Heart left ventricle (tissue), 16 donors: ENCODE measurements at regions not wholly inside any gene's neighbourhood (a gene's known extent, or its start where the extent isn't known, plus 50 kb on each side); places are given as distances from the start of the nearest gene placed in this dataset.
A peak's percentile ranks its signal among the peaks of the same experiment; 100 is the strongest.

Experiments
- ATAC-seq, 4 donors: fragments of 200-7000 bp; cut with Tn5 transposase; one replicate each; pipeline ENCODE4 v1.9.1; 2020 to 2022; ENCODE audit warnings: moderate library complexity in 4 of 4, mild to moderate bottlenecking in 3 of 4, moderate number of reproducible peaks in 1 of 4
- DNase-seq, 5 donors: peaks; one replicate each; pipeline ENCODE4 v3.0.0-alpha.2; 2020
- H3K27ac ChIP-seq, 12 donors: fragments of 200-600 bp; sonication (generic) in 4 of 12; one replicate each; pipeline versions ENCODE4 v1.5.0 to v1.8.0; 2016 to 2022; ENCODE audit warnings: mild to moderate bottlenecking in 2 of 12
- H3K27me3 ChIP-seq, 9 donors: fragments of 200-600 bp; sonication (generic) in 2 of 9; one replicate each; pipeline versions ENCODE4 v1.5.1 to v1.8.0; 2016 to 2022; ENCODE audit warnings: mild to moderate bottlenecking in 3 of 9
- H3K36me3 ChIP-seq, 9 donors: fragments of 200-600 bp; sonication (generic) in 2 of 9; one replicate each; pipeline versions ENCODE4 v1.5.0 to v1.8.0; 2018 to 2022; ENCODE audit warnings: mild to moderate bottlenecking in 2 of 9
- H3K4me1 ChIP-seq, 12 donors: fragments of 200-600 bp; sonication (generic) in 4 of 12; one replicate each; pipeline versions ENCODE4 v1.5.0 to v1.8.0; 2016 to 2022; ENCODE audit warnings: mild to moderate bottlenecking in 3 of 12
- H3K4me3 ChIP-seq, 12 donors: fragments of 200-600 bp; sonication (generic) in 4 of 12; one replicate each; pipeline versions ENCODE4 v1.5.0 to v1.8.0; 2017 to 2022; ENCODE audit warnings: mild to moderate bottlenecking in 9 of 12, moderate library complexity in 4 of 12
- H3K9me3 ChIP-seq, 12 donors: fragments of 200-600 bp; sonication (generic) in 4 of 12; one replicate each; pipeline versions ENCODE4 v1.5.0 to v1.8.0; 2016 to 2022; ENCODE audit warnings: mild to moderate bottlenecking in 1 of 12
- CTCF ChIP-seq, 12 donors: fragments of 200-600 bp; sonication (generic) in 4 of 12; IDR thresholded peaks; one replicate each; pipeline versions ENCODE4 v1.5.0 to v1.8.0; 2018 to 2022; ENCODE audit warnings: antibody characterized with exemption in 12 of 12, mild to moderate bottlenecking in 5 of 12
- POLR2A ChIP-seq, 2 donors: fragments of 450-650 bp; IDR thresholded peaks; one replicate each; pipeline ENCODE4 v1.6.1; 2017; ENCODE audit warnings: antibody characterized with exemption in 2 of 2, mild to moderate bottlenecking in 2 of 2, moderate library complexity in 2 of 2
- WGBS, 4 donors: extraction: QIAGEN DNeasy Blood & Tissue Kit in 2 of 4; methylation state at CpG; one replicate each; pipeline versions ENCODE4 v1.1.5 to v1.1.7; 2013 to 2018; 5-methylcytosine and 5-hydroxymethylcytosine counted together
- intact Hi-C, 10 donors: fragments of 100-400 bp; cut with DNase I; formaldehyde crosslinking; loops; one replicate each; pipeline versions ENCODE4 v1.11.1 to v1.14.2; 2022
- donor health status: ischemic (EF 13 %, LVEDD 7.1; RV severe dilation, severe dysfunction).
- donor health status: healthy with polysubstance abuse.
- donor health status: DM: no; HTN: yes; CAD: no.
- donor health status: DM: no; HTN: no; CAD: no.
- donor health status: ischemic (EF 25% LVEDD 6.9; RV normal size, moderate dysfunction).
- donor health status: ischemic (EF 25% LVEDD 5.7; RV mildly dilated, moderate dysfunction).
- donor health status: healthy.
- donor health status: DM: yes; HTN: yes; CAD: no.
- donor health status: ischemic (EF 35%, LVEDD 5.7; RV mildly dilated, moderate dysfunction).
- donor health status: nonischemic (EF 11% LVEDD 7.7; RV severe dilation, severe dysfunction).
- donor health status: DM: yes; HTN: yes; CAD: no.
- donor health status: PGD.
- donor health status: ischemic (EF 29% LVEDD 5.4; RV normal size, mild dysfunction).
- donor health status: nonischemic (EF 23%, LVEDD 6.1; RV moderate dilation, normal function).

GRCh38 chr2:9144046-9144445 is 62.6 kb upstream of the ASAP2 start:
- no peak for ATAC-seq
- Histone ChIP-seq H3K27me3 (peaks cover 0 to 4% (median 0%) of the 10 kb centered on the region in 9 donors), H3K27ac (no peak overlapping the region)

GRCh38 chr2:9143264-9143815 is 63.3 kb upstream of the ASAP2 start:
- 67 to 81% (median 75%) methylated on average over 10 to 11 of the region's 11 CpGs for WGBS, 4 donors
- peak overlapping the region in 9 of 12 donors; percentile 14 to 46 (median 30) for H3K4me3 ChIP-seq
- H3K27ac ChIP-seq: peak overlapping the region in 10 of 12 donors; percentile 10 to 74 (median 59)
- TF ChIP-seq CTCF (IDR thresholded peaks at IDR 0.05) (no peak), POLR2A (IDR thresholded peaks at IDR 0.05) (no peak)
- no peaks in the 10 kb centered on the region for H3K9me3 ChIP-seq
- H3K27me3 ChIP-seq: peaks cover 0 to 4% (median 0%) of the 10 kb centered on the region in 9 donors
- peaks cover 0 to 17% (median 10%) of the 10 kb centered on the region in 12 donors for H3K4me1 ChIP-seq
- intact Hi-C loops: loop anchor here in 9 of 10 donors (1.0 to 10.0 kb wide), 14 partner anchors 49 to 329 kb away; partner anchors contain the start of genes ASAP2 (in 3 of the 9), CPSF3 (in 3 of the 9), ITGB1BP1 (in 3 of the 9) and IAH1 (in 1 of the 9)
- DNase-seq (no peak), ATAC-seq (peak in 1 of 4 donors; percentile 1)
- H3K36me3 ChIP-seq: no peaks in the 10 kb centered on the region

More at GRCh38 chr2:9144046-9144445, 62.6 kb upstream of the ASAP2 start:
- no peak for DNase-seq
- Histone ChIP-seq H3K4me3 (no peak overlapping the region), H3K36me3 (no peaks in the 10 kb centered on the region), H3K9me3 (no peaks in the 10 kb centered on the region), H3K4me1 (peaks cover 0 to 17% (median 10%) of the 10 kb centered on the region in 12 donors)
- intact Hi-C loops: loop anchor here in 8 of 10 donors (5.0 to 10.0 kb wide), 9 partner anchors 48 to 328 kb away; partner anchors contain the start of genes ASAP2 (in 3 of the 8), CPSF3 (in 2 of the 8), ITGB1BP1 (in 2 of the 8) and IAH1 (in 1 of the 8)
- 92 to 100% (median 95%) methylated on average over 1 of the region's 1 CpG for WGBS, 4 donors
- no peak for TF ChIP-seq CTCF (IDR thresholded peaks at IDR 0.05)
- no peak for TF ChIP-seq POLR2A (IDR thresholded peaks at IDR 0.05)

- peak; percentile 74 to 93 (median 90) for ATAC-seq
- peak; percentile 85 to 94 (median 88) for DNase-seq
- no peaks in the 10 kb centered on the region for H3K36me3 ChIP-seq
- peak overlapping the region in 10 of 12 donors; percentile 3 to 46 (median 30) for H3K4me3 ChIP-seq
- H3K4me1 ChIP-seq: peaks cover 0 to 17% (median 10%) of the 10 kb centered on the region in 12 donors
- no peaks in the 10 kb centered on the region for H3K9me3 ChIP-seq
- peak overlapping the region in 10 of 12 donors; percentile 10 to 74 (median 64) for H3K27ac ChIP-seq
- intact Hi-C loops: loop anchor here (1.0 to 10.0 kb wide), 14 partner anchors 50 to 330 kb away; partner anchors contain the start of genes ASAP2 (in 3 of the 10), CPSF3 (in 3 of the 10), ITGB1BP1 (in 3 of the 10) and IAH1 (in 1 of the 10)
- peaks cover 0 to 4% (median 0%) of the 10 kb centered on the region in 9 donors for H3K27me3 ChIP-seq
- 7 to 20% (median 10%) methylated on average over 18 to 40 of the region's 40 CpGs for WGBS, 4 donors
- TF ChIP-seq CTCF (IDR thresholded peaks at IDR 0.05): peak; percentile 97 to 100 (median 99)
- TF ChIP-seq POLR2A (IDR thresholded peaks at IDR 0.05): no peak
Measured at GRCh38 chr2:9142551-9143263, 63.9 kb upstream of the ASAP2 start.
